HG03159 (cell line): ENCODE measurements at regions not wholly inside any gene's neighbourhood (a gene's known extent, or its start where the extent isn't known, plus 50 kb on each side); places are given as distances from the start of the nearest gene placed in this dataset.

Experiments used
- ATAC-seq: cut with Tn5 transposase; IDR thresholded peaks from one replicate; pipeline ENCODE4 v1.9.1; 2021; ENCODE audit warnings: mild to moderate bottlenecking, moderate library complexity; ENCODE audit not compliant: unreplicated experiment

- no peak for ATAC-seq
Measured at GRCh38 chr2:16507655-16508489, 157.8 kb downstream of the CYRIA start.

- ATAC-seq = no peak
Measured at GRCh38 chr2:16506366-16506765, 159.3 kb downstream of the CYRIA start.

GRCh38 chr2:16496426-16497388 is 168.9 kb downstream of the CYRIA start:
- ATAC-seq = no peak

- no peak for ATAC-seq
Measured at GRCh38 chr2:16495509-16496208, 170.0 kb downstream of the CYRIA start.

- ATAC-seq = no peak
Measured at GRCh38 chr2:16494836-16495508, 170.7 kb downstream of the CYRIA start.

- ATAC-seq = no peak
Measured at GRCh38 chr2:16493788-16494187, 171.8 kb downstream of the CYRIA start.

- ATAC-seq = no peak
Measured at GRCh38 chr2:16487686-16488085, 177.9 kb downstream of the CYRIA start.

GRCh38 chr2:16485251-16485650 is 180.4 kb downstream of the CYRIA start:
- ATAC-seq = no peak

- ATAC-seq = no peak
Measured at GRCh38 chr2:16482460-16482859, 183.2 kb downstream of the CYRIA start.

- ATAC-seq = no peak
Measured at GRCh38 chr2:16481351-16481750, 184.3 kb downstream of the CYRIA start.

- no peak for ATAC-seq
Measured at GRCh38 chr2:16479721-16480120, 185.9 kb downstream of the CYRIA start.

- ATAC-seq = no peak
Measured at GRCh38 chr2:16478434-16479210, 187.0 kb downstream of the CYRIA start.

- ATAC-seq = no peak
Measured at GRCh38 chr2:16477648-16478047, 188.0 kb downstream of the CYRIA start.

- no peak for ATAC-seq
Measured at GRCh38 chr2:16476866-16477265, 188.8 kb downstream of the CYRIA start.

GRCh38 chr2:16475986-16476567 is 189.6 kb downstream of the CYRIA start:
- no peak for ATAC-seq

GRCh38 chr2:16475586-16475985 is 190.0 kb downstream of the CYRIA start:
- no peak for ATAC-seq

GRCh38 chr2:16473575-16473974 is 192.1 kb downstream of the CYRIA start:
- no peak for ATAC-seq

- no peak for ATAC-seq
Measured at GRCh38 chr2:16470936-16471490, 194.6 kb downstream of the CYRIA start.

- ATAC-seq = no peak
Measured at GRCh38 chr2:16466821-16467151, 198.8 kb downstream of the CYRIA start.
